PFSK-1 (cell line): ENCODE measurements at regions not wholly inside any gene's neighbourhood (a gene's known extent, or its start where the extent isn't known, plus 50 kb on each side); places are given as distances from the start of the nearest gene placed in this dataset.

Source experiments
- FOXP2 ChIP-seq: optimal IDR thresholded peaks from 2 replicates; pipeline ENCODE3; 2011; ENCODE audit warnings: borderline replicate concordance, control low read depth, inconsistent platforms; ENCODE audit not compliant: insufficient read depth; ENCODE audit errors: extremely low read length, extremely low read depth
- POLR2AphosphoS5 ChIP-seq: IDR thresholded peaks from 2 replicates; pipeline ENCODE4 v1.6.1; 2012; ENCODE audit warnings: low read depth, mild to moderate bottlenecking, control low read depth, low read length, moderate library complexity
- SIN3A ChIP-seq: IDR thresholded peaks from 2 replicates; pipeline ENCODE4 v1.6.1; 2012; ENCODE audit warnings: mild to moderate bottlenecking, low read length, moderate library complexity, borderline replicate concordance; ENCODE audit not compliant: insufficient read depth
- TAF1 ChIP-seq: IDR thresholded peaks from 2 replicates; pipeline ENCODE4 v1.6.1; 2012; ENCODE audit warnings: low read length, control low read depth, borderline replicate concordance; ENCODE audit not compliant: insufficient read depth
- TF ChIP-seq, protein P1 (sequence below), 2 experiments: IDR thresholded peaks; 2 replicates each; pipeline versions ENCODE4 v1.6.1 to v1.8.0; 2011 to 2012; ENCODE audit warnings: low read depth in 2 of 2, low read length in 2 of 2, control low read depth in 1 of 2, inconsistent platforms in 1 of 2, mild to moderate bottlenecking in 1 of 2, moderate library complexity in 1 of 2; ENCODE audit not compliant: insufficient read depth in 1 of 2

DNA sequence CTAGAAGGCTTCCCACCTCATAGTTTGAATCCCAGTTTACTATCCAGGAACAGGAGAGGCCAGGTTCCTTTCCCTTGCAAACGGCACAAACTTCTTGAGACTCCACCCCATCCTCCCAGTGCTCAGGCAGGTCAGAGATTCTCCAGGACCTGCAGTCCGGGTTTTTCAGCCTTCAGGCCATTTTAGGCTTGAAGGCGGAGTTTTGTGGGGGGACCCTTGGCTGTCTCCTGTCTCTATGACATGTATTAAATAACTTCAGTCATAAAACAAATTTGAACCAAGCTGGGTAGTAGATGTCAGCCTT is 230.1 kb downstream of the NFATC2 start:
- TF ChIP-seq, protein P1, sequence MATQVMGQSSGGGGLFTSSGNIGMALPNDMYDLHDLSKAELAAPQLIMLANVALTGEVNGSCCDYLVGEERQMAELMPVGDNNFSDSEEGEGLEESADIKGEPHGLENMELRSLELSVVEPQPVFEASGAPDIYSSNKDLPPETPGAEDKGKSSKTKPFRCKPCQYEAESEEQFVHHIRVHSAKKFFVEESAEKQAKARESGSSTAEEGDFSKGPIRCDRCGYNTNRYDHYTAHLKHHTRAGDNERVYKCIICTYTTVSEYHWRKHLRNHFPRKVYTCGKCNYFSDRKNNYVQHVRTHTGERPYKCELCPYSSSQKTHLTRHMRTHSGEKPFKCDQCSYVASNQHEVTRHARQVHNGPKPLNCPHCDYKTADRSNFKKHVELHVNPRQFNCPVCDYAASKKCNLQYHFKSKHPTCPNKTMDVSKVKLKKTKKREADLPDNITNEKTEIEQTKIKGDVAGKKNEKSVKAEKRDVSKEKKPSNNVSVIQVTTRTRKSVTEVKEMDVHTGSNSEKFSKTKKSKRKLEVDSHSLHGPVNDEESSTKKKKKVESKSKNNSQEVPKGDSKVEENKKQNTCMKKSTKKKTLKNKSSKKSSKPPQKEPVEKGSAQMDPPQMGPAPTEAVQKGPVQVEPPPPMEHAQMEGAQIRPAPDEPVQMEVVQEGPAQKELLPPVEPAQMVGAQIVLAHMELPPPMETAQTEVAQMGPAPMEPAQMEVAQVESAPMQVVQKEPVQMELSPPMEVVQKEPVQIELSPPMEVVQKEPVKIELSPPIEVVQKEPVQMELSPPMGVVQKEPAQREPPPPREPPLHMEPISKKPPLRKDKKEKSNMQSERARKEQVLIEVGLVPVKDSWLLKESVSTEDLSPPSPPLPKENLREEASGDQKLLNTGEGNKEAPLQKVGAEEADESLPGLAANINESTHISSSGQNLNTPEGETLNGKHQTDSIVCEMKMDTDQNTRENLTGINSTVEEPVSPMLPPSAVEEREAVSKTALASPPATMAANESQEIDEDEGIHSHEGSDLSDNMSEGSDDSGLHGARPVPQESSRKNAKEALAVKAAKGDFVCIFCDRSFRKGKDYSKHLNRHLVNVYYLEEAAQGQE (IDR thresholded peaks at IDR 0.05; ENCODE audit: insufficient read depth in 1 of 2, low read depth in 2 of 2, low read length in 2 of 2), result no peak
- no peak for TF ChIP-seq TAF1
- no peak for TF ChIP-seq POLR2AphosphoS5
- TF ChIP-seq SIN3A, result no peak
- no peak for TF ChIP-seq FOXP2
